Amniotic epithelial cell (primary cell): ENCODE measurements at regions not wholly inside any gene's neighbourhood (a gene's known extent, or its start where the extent isn't known, plus 50 kb on each side); places are given as distances from the start of the nearest gene placed in this dataset.

Experiments
- DNase-seq: peaks from one replicate; pipeline ENCODE4 v3.0.0-alpha.2; 2010; ENCODE audit warnings: low read depth

DNA sequence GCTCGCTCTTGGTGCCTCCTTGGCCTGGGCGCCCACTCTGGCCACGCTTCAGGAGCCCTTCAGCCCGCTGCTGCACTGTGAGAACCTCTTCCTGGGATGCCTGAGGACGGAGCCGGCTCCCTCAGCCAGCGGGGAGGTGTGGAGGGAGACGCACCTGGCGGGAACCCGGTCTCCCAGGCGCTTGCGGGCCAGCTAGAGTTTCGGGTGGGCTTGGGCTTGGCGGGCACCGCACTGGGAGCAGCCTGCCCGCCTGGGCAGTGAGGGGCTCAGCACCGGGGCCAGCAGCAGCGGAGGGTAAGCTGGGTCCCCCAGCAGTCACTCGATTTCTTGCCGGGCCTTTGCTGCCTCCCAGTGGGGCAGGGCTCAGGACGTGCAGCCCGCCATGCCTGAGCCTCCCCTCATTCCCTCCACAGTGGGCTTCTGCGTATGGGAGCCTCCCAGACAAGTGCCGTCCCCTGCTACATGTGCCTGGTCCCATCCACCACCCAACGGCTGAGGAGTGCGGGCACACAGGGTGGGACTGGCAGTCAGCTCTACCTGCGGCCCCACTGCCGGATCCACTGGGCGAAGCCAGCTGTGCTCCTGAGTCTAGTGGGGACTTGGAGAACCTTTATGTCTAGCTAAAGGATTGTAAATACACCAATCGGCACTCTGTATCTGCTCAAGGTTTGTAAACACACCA is 708.7 kb downstream of the VGLL3 start:
- no peak for DNase-seq

DNA sequence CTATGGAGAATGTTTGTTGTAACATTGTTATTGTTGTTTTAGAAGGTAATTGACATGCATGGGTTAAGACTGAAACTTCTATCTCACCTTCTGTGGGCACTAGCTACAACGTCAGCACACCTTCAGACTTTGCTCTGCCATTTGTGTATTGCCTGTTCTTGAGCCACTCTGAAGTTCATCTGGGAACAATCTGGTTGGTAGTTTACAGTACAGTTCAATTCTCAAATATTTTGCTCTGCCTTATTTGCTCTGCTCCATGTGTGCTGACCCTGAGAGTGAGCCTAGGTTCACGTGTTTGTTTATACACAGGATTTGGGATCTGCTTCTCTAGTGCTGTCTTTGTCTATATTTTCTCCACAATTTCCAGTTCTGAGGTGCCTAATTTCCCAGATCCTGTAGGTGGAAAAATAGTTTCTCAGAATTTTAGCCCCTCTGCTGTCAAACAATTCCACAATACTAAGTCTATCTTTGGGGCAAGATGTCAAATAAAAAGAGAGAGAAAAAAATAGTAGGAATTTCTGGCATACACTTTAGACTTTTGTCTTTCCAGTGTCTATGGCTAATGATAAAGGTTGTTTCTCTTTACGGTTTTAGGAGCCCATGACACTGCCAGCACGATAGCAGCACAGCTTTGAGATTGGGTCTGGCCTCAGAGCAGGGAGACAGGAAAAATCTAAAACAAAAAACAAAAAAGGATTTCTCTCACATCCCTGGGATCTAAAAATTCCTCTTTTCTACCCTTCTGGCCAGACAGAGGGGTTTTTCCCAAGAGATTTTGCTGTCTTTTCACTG is 721.4 kb downstream of the VGLL3 start:
- no peak for DNase-seq

DNA sequence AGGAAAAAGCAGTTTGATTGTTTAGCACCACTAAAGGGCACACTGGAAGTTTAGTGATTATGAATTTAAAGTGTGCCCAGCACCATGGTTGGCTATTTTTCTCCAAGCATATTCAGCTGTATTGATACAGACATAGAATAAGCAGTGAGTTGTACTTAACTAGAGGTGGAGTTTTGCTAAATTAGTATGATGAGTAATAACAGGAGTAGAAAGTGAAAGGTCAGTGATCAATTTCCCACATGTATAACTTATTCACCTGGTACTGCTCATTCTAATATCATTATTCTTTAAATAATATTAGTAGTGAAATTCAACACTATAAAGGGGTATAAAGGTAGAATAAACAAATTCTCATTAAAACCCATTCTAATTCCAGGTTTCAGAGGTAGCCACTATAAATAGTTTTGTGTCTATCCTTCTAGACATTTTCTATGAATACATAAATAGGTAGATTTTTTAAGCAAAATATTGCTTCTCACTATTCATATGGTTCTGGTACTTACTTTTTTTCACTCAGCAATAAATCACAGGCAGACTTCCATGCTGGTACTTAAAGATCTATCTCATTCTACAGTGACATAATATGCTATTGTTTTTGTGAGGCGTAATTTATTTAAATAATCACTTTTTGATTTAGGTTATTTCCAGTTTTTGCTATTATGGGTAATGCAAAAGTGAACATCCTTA is 732.9 kb downstream of the VGLL3 start:
- no peak for DNase-seq

DNA sequence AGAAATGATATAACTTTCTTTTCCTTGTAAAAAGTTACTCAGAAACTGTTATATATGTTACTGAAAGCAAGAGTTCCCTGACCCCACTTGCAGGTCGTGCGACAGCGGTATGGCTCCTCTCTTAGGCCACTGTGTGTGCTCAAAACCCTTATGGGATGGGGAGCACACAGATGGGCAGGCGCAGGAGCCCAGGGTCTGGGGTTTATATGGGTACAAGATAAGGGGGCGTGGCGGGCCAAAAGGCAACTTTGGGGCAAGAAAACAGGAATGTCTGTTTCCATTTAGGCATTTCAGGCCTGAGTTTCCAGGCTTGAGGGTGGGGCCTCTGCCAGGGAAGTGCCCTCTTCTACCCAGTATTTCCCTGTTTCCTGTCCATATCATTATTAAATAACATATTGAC is 736.5 kb downstream of the VGLL3 start:
- DNase-seq = no peak

DNA sequence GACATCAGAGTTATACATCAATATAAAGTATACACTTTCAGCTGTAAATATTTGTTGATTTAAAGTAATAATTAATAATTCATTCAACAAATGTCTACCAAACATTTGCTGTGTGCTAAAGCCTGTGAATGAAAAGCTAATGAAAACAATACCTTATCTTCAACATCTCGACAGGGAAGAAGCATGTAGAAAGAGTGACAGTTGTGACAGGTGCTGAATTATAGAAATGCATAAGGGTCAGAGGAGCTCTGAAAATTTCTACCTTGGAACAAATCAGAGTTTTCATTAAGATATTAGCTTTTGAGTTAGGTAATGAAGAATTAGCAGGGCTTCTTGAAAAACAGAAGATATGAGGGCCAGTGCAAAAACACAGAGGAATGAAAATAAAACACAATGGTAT is 739.2 kb downstream of the VGLL3 start:
- no peak for DNase-seq

DNA sequence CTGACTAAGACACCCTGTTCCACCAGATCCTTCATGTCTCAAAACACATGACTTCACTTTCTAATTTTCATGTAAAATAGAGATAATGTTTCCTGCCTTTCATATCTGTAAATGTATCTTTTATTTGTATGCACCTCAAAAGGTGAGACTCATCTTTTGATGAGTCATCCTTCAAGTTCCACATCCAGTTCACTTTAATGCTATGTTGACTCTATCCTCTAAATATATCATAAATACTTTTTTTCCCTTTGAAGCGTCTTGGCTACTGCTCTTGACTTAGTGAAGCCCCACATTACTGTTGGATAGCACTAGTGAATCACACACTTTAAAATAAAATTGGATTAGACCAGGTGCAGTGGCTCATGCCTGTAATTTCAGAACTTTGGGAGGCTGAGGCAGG is 741.1 kb downstream of the VGLL3 start:
- no peak for DNase-seq

DNA sequence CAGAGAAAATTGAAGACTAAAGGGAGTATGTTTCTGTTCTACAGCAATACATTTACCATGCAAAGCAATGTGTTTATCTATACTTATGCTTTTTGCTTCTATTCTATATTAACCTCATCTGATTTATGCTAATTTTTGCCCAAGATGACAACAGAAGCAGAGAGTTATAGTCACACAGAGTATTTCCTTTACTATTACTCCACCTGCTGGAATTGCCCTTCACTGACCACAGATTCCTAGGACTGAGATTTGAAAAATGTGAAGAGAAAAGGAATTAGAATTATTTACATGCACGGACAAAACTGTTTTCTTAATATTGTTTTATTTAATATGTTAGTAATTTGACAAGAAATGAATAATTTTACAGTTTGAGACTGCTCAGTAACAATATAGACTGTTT is 745.6 kb downstream of the VGLL3 start:
- no peak for DNase-seq

DNA sequence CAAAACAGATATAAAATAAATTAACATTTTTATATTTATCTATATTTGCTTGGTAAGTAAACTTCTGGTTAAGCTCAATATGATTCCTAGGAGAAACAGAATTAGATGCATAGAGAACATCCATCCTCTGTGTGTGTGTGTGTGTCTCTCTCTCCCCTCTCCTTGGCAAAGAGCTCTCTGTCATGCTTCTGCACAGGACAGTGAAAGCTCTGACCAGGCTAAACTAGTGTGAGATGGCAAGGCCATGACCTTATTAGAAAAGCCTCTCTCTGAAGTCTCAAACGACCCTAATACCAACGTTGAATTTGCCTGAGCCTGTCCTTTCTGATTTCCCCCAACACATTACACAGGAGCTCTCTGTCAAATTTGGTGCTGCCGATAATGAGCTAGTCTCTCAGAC is 746.0 kb downstream of the VGLL3 start:
- DNase-seq = no peak

DNA sequence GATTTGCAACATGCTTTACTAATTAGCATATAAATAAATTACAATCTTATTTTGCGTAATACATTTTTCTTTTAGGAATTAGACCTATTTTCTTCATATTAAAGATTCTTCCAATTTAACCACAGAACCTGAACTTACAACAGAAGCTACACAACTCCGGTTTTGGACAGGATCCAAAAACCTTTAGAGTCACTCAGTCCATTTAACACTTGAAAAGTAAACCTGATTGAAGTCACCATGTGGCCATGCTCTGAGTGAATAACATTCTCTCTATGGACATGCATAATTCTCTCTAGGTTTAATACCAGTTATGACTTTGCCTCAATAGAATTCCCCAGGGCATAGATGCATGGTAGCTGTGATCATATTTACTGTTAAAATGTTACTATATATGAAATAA is 751.0 kb downstream of the VGLL3 start:
- no peak for DNase-seq

DNA sequence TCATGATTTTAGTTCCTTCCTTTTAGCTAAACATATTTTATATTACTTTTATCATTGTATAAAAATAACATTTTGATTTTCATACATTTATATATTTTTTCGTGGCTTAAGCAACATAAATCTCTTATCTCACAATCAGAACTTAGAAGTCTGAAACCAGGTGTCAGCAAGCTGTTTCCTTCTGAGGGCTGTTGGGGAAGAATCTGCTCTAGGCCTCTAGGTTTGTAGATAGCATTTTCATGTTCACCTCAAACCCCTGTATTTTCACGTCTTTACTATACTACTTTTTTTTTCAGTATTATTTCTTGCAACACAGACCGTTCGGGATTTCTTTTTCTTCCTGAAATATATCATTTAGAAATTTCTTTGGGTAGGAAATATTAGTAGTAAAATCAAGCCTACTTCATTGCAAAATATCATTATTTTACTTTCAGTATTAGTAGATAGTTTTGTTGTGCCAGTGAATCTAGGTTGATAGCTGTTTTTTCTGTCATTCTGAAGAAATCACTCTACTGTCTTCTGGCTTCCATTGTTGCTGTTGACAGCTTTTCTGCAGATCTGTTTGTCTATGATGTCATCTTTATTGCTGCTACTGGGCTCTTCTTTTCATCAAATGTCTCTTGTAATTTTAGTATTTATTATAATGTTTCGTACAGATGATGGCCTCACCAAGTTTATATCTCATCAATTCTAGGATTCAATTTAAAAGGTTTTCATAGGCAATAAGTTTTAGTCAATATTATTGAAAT is 756.3 kb downstream of the VGLL3 start:
- DNase-seq = no peak

DNA sequence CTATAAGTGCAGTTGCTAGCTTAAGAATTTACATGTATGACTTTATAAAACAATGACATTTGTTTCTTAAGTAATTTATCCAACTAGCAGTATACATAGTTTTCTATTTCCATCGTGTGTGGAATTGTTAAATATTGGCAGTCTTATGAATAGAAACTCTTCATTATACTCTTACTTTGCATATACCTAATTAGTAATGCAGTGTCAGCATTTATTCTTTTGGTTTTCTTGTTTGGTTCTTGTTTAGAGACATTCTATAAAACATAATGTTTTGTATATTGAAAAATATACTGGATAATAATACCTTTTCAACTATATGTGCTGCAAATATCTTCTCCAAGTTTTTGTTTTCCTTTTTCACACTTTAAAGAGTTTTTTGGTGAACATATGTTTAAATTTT is 760.2 kb downstream of the VGLL3 start:
- no peak for DNase-seq

DNA sequence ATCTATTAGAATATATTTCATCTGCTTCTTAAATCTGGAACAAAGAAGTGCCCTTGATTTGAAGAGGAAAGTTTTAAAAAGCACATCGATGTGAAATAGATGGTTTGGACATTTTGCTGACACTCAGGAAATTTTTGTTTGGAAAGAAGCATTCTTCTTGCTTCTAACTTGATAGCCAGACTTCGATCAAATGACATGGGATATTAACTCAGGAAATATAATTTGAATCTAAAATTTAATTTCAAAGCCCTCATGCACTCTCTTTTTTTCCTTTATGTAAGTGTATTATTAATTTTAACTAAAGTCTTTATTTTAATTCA is 761.2 kb downstream of the VGLL3 start:
- DNase-seq = no peak

DNA sequence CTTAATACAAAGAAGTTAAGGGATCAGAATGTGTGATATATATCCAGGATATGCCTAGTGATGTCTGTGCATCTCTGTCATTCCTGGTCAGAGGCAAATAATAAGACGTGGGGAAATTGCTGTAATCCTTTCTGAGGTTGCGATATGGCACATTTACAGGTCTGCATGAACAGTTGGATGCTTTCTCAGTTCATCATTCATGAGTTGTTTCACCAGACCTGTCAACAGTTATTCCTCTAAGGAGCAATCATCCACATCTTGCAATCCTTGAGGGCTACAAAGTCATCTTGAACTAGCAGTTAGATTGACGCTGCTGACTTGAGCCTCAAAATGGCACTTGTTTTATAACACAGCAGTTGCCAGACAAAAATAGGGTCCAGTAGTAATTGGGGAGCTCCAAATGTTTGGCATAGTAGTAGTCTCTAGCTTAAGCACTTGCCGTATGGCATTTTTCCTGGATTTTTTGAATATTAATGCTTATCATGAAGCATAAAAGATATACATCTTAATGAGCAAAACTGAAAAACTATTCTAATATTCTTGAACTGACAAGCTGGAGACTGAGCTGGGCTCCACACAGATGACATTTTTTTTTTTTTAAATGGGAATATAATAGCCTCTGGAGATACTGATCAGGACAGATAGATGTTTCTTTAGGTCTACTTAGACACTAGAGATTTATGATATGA is 761.7 kb downstream of the VGLL3 start:
- no peak for DNase-seq

DNA sequence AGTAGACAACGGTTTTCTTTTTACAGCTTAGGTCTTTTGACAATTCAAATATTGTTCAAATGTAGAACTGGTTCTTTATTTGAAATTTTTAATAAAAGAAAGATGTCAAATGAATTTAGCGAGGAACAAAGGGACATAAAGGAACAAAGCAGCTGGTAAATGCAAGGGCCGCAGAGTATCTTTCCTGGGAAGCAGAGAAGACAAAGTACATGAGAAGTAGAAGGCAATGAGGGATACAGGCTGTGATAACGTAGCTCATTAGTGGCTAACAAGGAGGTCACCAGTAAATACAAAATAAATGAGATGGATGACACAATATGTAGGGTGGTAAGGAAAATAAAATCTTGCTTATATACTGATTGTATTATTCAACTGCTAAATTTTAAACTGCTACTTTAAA is 762.8 kb downstream of the VGLL3 start:
- no peak for DNase-seq

DNA sequence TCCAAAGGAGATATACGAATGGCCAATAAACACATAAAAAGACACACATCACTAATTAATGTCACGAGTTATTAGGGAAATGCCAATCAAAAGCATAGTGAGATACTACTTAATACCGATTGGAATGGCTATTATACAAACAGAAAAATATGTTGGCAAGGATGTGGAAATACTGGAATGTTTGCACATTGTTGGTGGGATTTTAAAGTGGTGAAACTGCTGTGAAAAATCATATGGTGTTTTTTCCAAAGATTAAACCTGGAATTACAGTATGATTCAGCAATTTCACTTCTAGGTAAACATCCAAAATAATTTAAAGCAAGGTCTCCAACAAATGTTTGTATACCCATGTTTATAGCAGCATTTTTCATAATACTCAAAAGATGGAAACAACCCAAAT is 765.5 kb downstream of the VGLL3 start:
- DNase-seq = no peak

DNA sequence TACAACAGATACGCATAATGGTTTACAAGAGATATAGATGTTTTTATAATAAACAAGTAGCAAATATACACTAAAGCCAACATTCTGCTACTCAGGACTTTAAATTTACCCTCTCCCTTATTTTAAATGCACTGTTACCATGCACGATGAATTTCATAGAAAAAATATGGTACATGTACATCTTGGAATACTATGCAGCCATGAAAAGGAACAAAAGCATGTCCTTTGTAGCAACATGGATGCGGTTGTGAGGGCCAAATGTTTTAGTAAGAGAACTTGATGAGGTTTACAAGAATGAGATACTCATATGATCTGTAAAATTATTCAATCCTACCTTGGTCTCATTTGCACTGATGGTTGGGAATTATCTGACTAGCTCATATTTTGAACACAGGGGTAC is 769.3 kb downstream of the VGLL3 start:
- DNase-seq = no peak

DNA sequence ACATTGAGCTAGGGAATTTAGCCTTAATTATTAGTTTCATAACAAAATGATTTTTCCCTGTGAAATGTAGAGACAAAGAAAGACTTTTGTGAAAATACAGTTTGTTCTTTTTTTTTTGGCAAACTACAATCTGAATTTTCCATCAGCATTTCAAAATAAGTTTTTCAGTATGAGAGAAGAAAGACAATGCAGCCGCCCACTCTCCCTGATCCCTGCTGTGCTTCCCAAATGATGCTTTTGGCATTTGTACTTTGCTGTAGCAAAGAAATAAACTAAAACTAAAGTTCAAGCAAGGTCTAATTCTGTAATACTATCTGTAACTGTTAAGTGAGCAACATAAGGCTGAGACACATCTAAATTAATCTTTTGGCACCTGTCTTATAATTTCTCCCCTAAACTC is 782.2 kb downstream of the VGLL3 start:
- DNase-seq = no peak

DNA sequence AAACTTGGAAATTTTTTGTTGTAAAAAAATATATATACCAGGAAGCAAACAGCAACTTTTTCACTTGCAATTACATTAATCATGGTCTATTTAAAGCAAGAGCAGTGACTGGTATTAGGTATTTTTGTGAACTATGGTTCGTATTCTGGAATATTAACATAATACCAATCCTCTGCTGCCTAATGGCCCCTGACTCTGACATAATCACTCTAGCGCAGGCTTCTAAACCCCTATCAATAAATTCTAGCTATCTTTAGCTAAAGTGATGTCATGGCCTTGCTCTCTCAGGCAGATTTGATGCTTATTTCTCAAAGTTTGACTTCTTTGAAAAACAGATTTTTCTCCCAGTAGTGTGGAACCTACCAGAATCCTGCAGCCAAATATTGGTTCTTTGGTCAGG is 808.3 kb downstream of the VGLL3 start:
- no peak for DNase-seq

DNA sequence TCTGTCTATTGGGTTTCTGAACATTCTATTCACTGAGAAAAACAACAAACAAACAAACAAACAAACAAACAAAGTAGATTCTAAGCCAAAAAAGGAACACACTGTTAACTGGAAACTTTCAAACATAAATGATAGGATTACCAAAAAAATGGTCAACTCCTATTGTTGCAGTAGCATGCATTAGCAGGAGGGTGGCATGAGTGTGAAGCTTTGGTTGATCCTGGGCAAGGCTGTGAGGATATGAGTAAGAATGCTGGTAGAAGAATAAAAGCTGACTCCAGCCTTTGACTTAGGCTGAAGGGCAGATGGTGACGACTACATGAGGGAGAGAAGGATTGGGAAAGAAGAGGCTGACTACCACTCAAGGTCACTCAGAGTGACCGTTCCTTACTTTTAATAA is 810.3 kb downstream of the VGLL3 start:
- DNase-seq = no peak

DNA sequence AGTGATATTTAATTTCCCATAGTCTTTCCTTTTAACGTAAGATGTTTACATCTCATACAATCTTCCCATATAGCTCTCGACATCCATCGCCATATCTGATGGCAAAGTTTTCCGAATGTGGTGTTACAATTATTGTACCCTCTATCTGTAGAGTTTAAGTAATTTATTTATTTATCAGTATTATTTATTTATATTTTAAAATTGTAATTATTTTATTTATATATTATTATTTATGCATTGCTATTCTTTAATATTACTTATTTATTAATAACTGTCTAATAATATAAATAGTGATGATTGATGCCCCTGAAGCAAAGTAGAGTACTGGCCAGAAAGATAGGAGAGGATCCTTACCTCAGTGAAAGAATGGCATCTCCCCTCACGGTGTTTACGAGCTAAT is 812.9 kb downstream of the VGLL3 start:
- no peak for DNase-seq

DNA sequence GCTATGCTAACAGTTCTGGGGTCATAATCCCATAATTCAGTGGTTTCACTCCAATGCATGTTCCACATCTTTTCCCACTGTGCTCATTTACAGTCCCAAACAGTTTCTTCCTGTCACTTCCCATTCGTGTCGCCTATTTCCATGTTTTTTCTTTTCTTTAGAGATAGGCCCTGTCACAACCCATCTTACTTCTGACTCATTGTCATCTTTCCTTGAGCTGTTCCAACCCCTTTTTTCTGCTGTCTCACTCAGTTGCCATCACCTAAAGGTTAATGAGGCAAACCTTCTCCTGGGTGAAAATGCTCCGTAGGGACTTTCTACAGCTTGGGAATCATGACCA is 814.5 kb downstream of the VGLL3 start:
- DNase-seq = no peak
